CD4-positive, CD25-positive, alpha-beta regulatory T cell (primary cell): ENCODE measurements at regions not wholly inside any gene's neighbourhood (a gene's known extent, or its start where the extent isn't known, plus 50 kb on each side); places are given as distances from the start of the nearest gene placed in this dataset.

ENCODE experiments used
- ATAC-seq, 2 donors: fragments of 150-1000 bp; cut with Tn5 transposase; one replicate each; pipeline ENCODE4 v1.10.0; 2021; ENCODE audit warnings: low read depth in 2 of 2, moderate number of reproducible peaks in 2 of 2, moderate library complexity in 1 of 2
- DNase-seq, 3 donors: peaks; one replicate each; pipeline versions ENCODE4 v3.0.0 to v3.0.0-alpha.2; 2012 to 2022; ENCODE audit warnings: mixed read lengths in 1 of 3
- H3K27ac ChIP-seq: one replicate; pipeline ENCODE4 v1.7.0; 2013; ENCODE audit warnings: mild to moderate bottlenecking, low read length; ENCODE audit not compliant: insufficient read depth, poor library complexity, severe bottlenecking
- H3K27me3 ChIP-seq: one replicate; pipeline ENCODE4 v1.7.0; 2013; ENCODE audit warnings: low read length; ENCODE audit not compliant: control insufficient read depth, insufficient read depth
- H3K36me3 ChIP-seq: one replicate; pipeline ENCODE4 v1.7.0; 2013; ENCODE audit warnings: mild to moderate bottlenecking, low read length, moderate library complexity; ENCODE audit not compliant: control insufficient read depth, insufficient read depth
- H3K4me1 ChIP-seq: 2 replicates; pipeline ENCODE4 v1.7.0; 2013; ENCODE audit warnings: mild to moderate bottlenecking, low read length; ENCODE audit not compliant: insufficient read depth, control insufficient read depth, poor library complexity, severe bottlenecking
- H3K4me3 ChIP-seq: one replicate; pipeline ENCODE4 v1.7.0; 2013; ENCODE audit warnings: low read depth, mild to moderate bottlenecking, low read length, moderate library complexity
- H3K9me3 ChIP-seq, 2 experiments: 1 replicate in 1 of 2; 2 replicates in 1 of 2; pipeline ENCODE4 v1.7.0; 2013; ENCODE audit warnings: low read length in 2 of 2, mild to moderate bottlenecking in 1 of 2, moderate library complexity in 1 of 2; ENCODE audit not compliant: control insufficient read depth in 2 of 2
- H3K27ac Mint-ChIP-seq, 3 donors: one replicate each; pipeline ENCODE4 v1.8.0; 2020 to 2022; ENCODE audit warnings: mild to moderate bottlenecking in 3 of 3, mixed read lengths in 3 of 3, moderate library complexity in 2 of 3
- H3K27me3 Mint-ChIP-seq: one replicate; pipeline ENCODE4 v1.8.0; 2022; ENCODE audit warnings: mild to moderate bottlenecking, mixed read lengths
- H3K36me3 Mint-ChIP-seq: one replicate; pipeline ENCODE4 v1.8.0; 2020; ENCODE audit warnings: mixed read lengths
- H3K4me1 Mint-ChIP-seq, 4 donors: one replicate each; pipeline ENCODE4 v1.8.0; 2020 to 2022; ENCODE audit warnings: mixed read lengths in 4 of 4, mild to moderate bottlenecking in 1 of 4
- H3K4me3 Mint-ChIP-seq, 4 donors: one replicate each; pipeline ENCODE4 v1.8.0; 2020 to 2022; ENCODE audit warnings: mild to moderate bottlenecking in 4 of 4, mixed read lengths in 4 of 4, moderate library complexity in 3 of 4
- H3K9me3 Mint-ChIP-seq, 7 donors: one replicate each; pipeline ENCODE4 v1.8.0; 2020 to 2022; ENCODE audit warnings: mixed read lengths in 7 of 7, mild to moderate bottlenecking in 3 of 7, moderate library complexity in 2 of 7

DNA sequence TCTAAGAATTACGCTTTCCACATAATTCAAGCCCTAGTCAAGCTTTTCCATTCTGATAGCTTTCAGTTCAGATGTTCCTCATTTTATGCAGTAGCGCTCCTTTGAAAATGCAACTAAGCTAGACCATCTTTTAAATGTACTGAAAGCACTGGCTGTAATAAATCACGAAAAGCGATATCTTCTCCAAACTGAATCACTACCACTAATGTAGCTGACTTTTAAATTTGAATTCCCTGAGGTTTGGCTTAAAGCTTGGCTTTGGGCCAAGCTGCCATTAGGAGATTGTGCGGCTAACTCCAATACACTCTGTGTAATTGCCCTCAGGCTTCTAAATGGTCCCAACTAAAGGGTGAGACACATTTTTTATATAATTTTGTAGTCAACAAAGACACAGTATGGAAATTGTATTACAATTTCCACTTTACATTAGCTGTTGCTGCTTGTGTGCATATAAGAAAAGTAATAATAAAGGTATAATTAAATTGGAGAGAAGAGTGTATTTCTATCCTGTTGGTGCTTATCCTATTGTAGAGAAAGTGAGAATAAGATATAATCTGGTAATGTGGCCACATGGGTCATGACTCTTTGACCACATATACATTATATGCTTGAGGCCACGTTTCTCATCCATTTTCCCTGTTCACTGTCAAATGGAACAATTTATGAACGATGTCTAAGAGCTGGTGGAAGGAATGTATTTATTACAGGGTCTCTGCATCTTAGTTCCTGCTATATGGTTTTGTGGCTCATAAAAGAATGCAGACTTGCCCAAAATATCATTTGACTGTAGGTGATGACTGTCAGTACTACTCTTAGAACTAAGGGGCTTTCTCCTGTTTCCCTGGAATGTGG, 118.7 kb upstream of the TAF11L2 start:
- H3K36me3 ChIP-seq, result no peaks in the 10 kb centered on the region
- Mint-ChIP-seq H3K4me1 (no peaks in the 10 kb centered on the region), H3K27ac (no peak overlapping the region), H3K9me3 (peaks cover 0 to 16% (median 4%) of the 10 kb centered on the region in 7 donors), H3K27me3 (no peaks in the 10 kb centered on the region), H3K4me3 (no peak overlapping the region), H3K36me3 (no peaks in the 10 kb centered on the region)
- no peaks in the 10 kb centered on the region for H3K27me3 ChIP-seq
- DNase-seq (no peak), ATAC-seq (no peak)
- no peak overlapping the region for H3K27ac ChIP-seq
- no peaks in the 10 kb centered on the region for H3K9me3 ChIP-seq
- H3K4me3 ChIP-seq, result no peak overlapping the region
- no peaks in the 10 kb centered on the region for H3K4me1 ChIP-seq

DNA sequence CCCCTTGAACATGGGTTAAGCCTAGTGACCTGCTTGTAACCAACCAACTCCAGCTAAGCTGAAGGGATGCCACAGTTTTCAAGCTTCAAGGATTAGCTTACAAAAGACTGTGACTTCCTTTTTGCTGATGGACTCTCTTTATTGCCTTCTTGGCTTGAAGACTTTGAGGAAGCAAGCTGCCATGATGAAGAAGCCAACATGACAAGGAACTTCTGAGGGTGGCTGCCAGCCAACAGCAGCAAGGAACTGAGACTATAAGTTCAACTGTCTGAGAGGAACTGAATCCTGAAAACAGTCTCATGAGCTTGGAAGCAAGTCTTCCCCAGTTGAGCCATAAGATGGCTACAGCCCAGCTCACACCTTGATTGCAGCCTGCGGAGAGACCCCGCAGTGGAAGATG, 116.1 kb upstream of the TAF11L2 start:
- no peaks in the 10 kb centered on the region for H3K36me3 Mint-ChIP-seq
- no peak overlapping the region for H3K4me3 Mint-ChIP-seq
- Histone ChIP-seq H3K36me3 (no peaks in the 10 kb centered on the region), H3K27me3 (no peaks in the 10 kb centered on the region), H3K4me3 (no peak overlapping the region), H3K4me1 (no peaks in the 10 kb centered on the region), H3K9me3 (no peaks in the 10 kb centered on the region), H3K27ac (no peak overlapping the region)
- no peaks in the 10 kb centered on the region for H3K4me1 Mint-ChIP-seq
- DNase-seq (no peak), ATAC-seq (no peak)
- no peaks in the 10 kb centered on the region for H3K27me3 Mint-ChIP-seq
- H3K27ac Mint-ChIP-seq, result no peak overlapping the region
- peaks cover 0 to 16% (median 6%) of the 10 kb centered on the region in 7 donors for H3K9me3 Mint-ChIP-seq

DNA sequence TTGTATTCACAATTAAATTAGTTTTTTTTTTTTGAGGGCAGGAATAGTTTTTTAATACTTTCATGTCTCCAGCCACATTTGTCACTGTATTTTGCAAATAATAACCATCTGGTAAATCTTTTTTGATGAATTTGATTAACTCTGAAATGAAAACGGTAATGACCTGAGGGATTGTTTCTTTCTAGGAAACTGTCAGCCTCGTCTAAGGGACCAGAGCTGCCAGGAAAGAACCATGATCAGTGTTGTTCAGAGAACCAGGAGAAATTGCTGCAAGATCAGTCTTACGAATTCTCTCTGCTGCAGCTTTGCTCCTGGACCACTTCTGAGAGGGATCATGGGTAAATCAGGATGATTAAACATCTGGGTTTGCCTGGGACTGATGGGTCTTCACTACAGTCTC, 114.5 kb upstream of the TAF11L2 start:
- no peaks in the 10 kb centered on the region for H3K4me1 Mint-ChIP-seq
- peaks cover 0 to 10% (median 6%) of the 10 kb centered on the region in 7 donors for H3K9me3 Mint-ChIP-seq
- no peak overlapping the region for H3K4me3 ChIP-seq
- no peak overlapping the region for H3K27ac ChIP-seq
- no peaks in the 10 kb centered on the region for H3K36me3 ChIP-seq
- no peaks in the 10 kb centered on the region for H3K9me3 ChIP-seq
- no peaks in the 10 kb centered on the region for H3K27me3 Mint-ChIP-seq
- DNase-seq, result no peak
- no peak overlapping the region for H3K4me3 Mint-ChIP-seq
- H3K27ac Mint-ChIP-seq, result no peak overlapping the region
- ATAC-seq, result no peak
- no peaks in the 10 kb centered on the region for H3K36me3 Mint-ChIP-seq
- H3K4me1 ChIP-seq, result no peaks in the 10 kb centered on the region
- no peaks in the 10 kb centered on the region for H3K27me3 ChIP-seq

DNA sequence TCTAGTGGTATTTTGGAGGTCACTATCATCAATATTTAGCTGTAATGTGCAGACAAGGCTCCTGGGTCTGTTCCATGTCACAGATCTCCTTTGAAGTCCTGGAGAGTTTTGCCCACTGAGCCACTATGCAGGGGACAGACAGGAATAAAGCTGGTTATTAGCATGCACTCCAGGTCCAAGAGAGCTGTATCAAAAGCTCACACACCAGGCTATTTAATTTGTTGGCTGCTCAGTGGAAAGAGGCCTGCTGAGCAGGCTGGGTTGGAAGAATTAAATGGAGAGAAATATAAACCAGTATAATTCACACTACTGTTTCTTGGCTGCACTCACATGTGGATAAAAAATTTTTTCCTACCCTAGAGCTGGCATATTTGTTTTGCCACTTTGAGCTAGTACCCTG, 113.8 kb upstream of the TAF11L2 start:
- Mint-ChIP-seq H3K4me3 (no peak overlapping the region), H3K36me3 (no peaks in the 10 kb centered on the region), H3K27ac (no peak overlapping the region), H3K4me1 (no peaks in the 10 kb centered on the region), H3K9me3 (peaks cover 1 to 10% (median 6%) of the 10 kb centered on the region in 7 donors), H3K27me3 (no peaks in the 10 kb centered on the region)
- H3K27me3 ChIP-seq, result no peaks in the 10 kb centered on the region
- no peaks in the 10 kb centered on the region for H3K36me3 ChIP-seq
- H3K9me3 ChIP-seq, result no peaks in the 10 kb centered on the region
- no peaks in the 10 kb centered on the region for H3K4me1 ChIP-seq
- ATAC-seq, result no peak
- no peak overlapping the region for H3K4me3 ChIP-seq
- H3K27ac ChIP-seq, result no peak overlapping the region
- no peak for DNase-seq

DNA sequence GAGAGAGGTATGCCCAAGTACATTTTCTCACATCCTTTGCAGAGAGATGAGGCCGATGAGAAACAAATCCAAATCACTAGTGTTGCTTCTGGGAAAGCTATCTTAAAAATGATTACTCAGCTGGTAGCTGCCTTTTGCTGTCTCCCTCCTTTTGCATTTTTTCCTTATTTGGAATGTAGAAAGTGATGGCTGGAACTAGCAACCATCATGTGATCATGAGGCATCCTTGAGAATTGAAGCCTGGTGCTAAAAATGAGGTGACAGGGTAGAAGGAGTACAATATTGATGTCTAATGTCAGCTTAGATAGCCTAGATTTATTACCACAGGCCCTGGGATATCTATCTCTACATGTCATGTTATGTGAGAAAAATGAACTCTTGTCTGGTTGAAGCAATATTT, 109.3 kb upstream of the TAF11L2 start:
- no peak overlapping the region for H3K4me3 ChIP-seq
- H3K36me3 ChIP-seq, result no peaks in the 10 kb centered on the region
- H3K36me3 Mint-ChIP-seq, result no peaks in the 10 kb centered on the region
- no peak overlapping the region for H3K27ac ChIP-seq
- no peak overlapping the region for H3K27ac Mint-ChIP-seq
- no peak for ATAC-seq
- DNase-seq, result no peak
- H3K9me3 Mint-ChIP-seq, result peaks cover 0 to 7% (median 2%) of the 10 kb centered on the region in 7 donors
- no peaks in the 10 kb centered on the region for H3K4me1 ChIP-seq
- H3K27me3 Mint-ChIP-seq, result no peaks in the 10 kb centered on the region
- H3K4me1 Mint-ChIP-seq, result no peaks in the 10 kb centered on the region
- no peak overlapping the region for H3K4me3 Mint-ChIP-seq
- H3K9me3 ChIP-seq, result no peaks in the 10 kb centered on the region
- H3K27me3 ChIP-seq, result no peaks in the 10 kb centered on the region

DNA sequence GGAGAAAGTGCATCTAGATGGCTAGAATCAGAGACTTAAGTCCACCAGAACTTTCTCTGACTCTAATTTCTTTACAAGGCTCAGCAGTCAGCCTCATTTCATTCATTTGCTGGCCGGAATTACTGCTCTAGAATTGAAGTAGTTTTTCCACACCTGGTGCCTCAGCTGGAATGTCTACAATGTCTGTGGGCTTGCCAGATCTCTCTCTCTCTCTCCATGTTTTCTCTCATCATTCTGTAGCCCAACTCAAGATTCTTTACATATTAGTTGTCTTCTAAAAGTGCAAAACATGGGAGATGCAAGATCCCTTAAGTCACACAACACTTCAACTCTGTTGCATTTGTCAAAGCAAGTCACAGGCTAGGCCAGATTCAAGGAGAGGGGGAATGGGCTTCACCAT, 103.9 kb upstream of the TAF11L2 start:
- Mint-ChIP-seq H3K9me3 (peaks cover 0 to 12% (median 4%) of the 10 kb centered on the region in 7 donors), H3K36me3 (no peaks in the 10 kb centered on the region), H3K4me3 (no peak overlapping the region), H3K4me1 (no peaks in the 10 kb centered on the region), H3K27ac (no peak overlapping the region), H3K27me3 (no peaks in the 10 kb centered on the region)
- H3K27me3 ChIP-seq, result no peaks in the 10 kb centered on the region
- no peak overlapping the region for H3K4me3 ChIP-seq
- H3K36me3 ChIP-seq, result no peaks in the 10 kb centered on the region
- DNase-seq (no peak), ATAC-seq (no peak)
- no peaks in the 10 kb centered on the region for H3K4me1 ChIP-seq
- H3K9me3 ChIP-seq, result peaks cover 0 to 1% of the 10 kb centered on the region in 2 experiments
- no peak overlapping the region for H3K27ac ChIP-seq

DNA sequence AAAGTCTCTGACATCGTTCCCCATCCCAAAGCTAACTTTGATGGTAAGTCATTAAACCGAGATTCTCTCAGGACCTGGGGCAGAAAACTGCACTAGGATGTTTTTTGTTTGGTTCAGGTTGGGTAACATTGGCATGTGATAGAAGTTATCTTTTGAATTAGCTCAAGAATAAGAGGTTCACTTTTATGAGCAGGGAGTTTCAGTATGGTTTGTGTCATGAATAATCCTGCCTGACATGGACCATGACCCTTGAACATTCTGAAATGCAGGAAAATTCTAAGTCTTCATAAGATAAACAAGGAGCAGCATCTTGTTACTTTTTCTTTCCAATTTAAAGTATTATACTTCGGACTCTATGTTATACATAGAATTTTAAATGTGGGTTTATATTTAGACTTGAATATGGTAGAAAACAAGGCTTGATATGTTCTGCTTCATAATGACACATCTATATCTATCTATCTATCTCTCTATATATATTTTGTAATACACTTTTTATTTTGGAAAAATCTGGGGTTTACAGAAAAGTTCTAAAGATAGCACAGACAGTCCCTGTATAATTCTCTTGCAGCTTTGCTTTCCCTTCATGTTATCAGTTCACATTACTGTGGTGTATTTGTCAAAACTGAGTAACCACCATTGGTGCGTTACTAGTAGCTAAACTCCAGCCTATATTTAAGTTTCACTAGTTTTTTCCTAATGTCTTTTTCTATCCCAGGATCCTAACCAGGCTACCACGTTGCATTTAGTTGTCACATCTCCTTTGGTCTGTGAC, 102.7 kb upstream of the TAF11L2 start:
- H3K36me3 ChIP-seq, result no peaks in the 10 kb centered on the region
- no peak for ATAC-seq
- no peaks in the 10 kb centered on the region for H3K36me3 Mint-ChIP-seq
- no peaks in the 10 kb centered on the region for H3K27me3 ChIP-seq
- H3K4me1 ChIP-seq, result no peaks in the 10 kb centered on the region
- H3K4me3 ChIP-seq, result no peak overlapping the region
- peaks cover 0 to 14% (median 4%) of the 10 kb centered on the region in 7 donors for H3K9me3 Mint-ChIP-seq
- no peak overlapping the region for H3K27ac Mint-ChIP-seq
- no peaks in the 10 kb centered on the region for H3K4me1 Mint-ChIP-seq
- peaks cover 0 to 1% of the 10 kb centered on the region in 2 experiments for H3K9me3 ChIP-seq
- H3K27me3 Mint-ChIP-seq, result no peaks in the 10 kb centered on the region
- no peak overlapping the region for H3K4me3 Mint-ChIP-seq
- no peak overlapping the region for H3K27ac ChIP-seq
- DNase-seq, result no peak
